ENCODE measurements at regions not wholly inside any gene's neighbourhood (a gene's known extent, or its start where the extent isn't known, plus 50 kb on each side); places are given as distances from the start of the nearest gene placed in this dataset.

- TF ChIP-seq CTCF (conservative IDR thresholded peaks at IDR 0.05; ENCODE audit: low read length) (no peak), EZH2phosphoT487 (IDR thresholded peaks at IDR 0.05; ENCODE audit: borderline replicate concordance, low read depth, low read length) (no peak)
Observed at GRCh38 chr2:155125585-155126230, 427.2 kb downstream of the KCNJ3 start.
